Right lobe of liver (tissue), 6 donors: ENCODE measurements at regions not wholly inside any gene's neighbourhood (a gene's known extent, or its start where the extent isn't known, plus 50 kb on each side); places are given as distances from the start of the nearest gene placed in this dataset.

Experiments used
- ATAC-seq, 4 donors: fragments of 200-7000 bp; cut with Tn5 transposase; one replicate each; pipeline ENCODE4 v1.9.1; 2020; ENCODE audit warnings: mild to moderate bottlenecking in 4 of 4, moderate library complexity in 4 of 4
- DNase-seq, 3 donors: peaks; one replicate each; pipeline ENCODE4 v3.0.0-alpha.2; 2020
- H3K27ac ChIP-seq, 3 donors: fragments of 200-600 bp; one replicate each; pipeline ENCODE4 v1.8.0; 2022
- H3K27me3 ChIP-seq, 2 donors: fragments of 200-600 bp; one replicate each; pipeline ENCODE4 v1.8.0; 2022
- H3K36me3 ChIP-seq, 4 donors: fragments of 200-600 bp; sonication (generic) in 1 of 4; one replicate each; pipeline versions ENCODE4 v1.5.1 to v1.8.0; 2017 to 2022; ENCODE audit warnings: control low read depth in 1 of 4
- H3K4me1 ChIP-seq, 4 donors: fragments of 200-600 bp; sonication (generic) in 1 of 4; one replicate each; pipeline versions ENCODE4 v1.5.1 to v1.8.0; 2017 to 2022; ENCODE audit warnings: control low read depth in 1 of 4
- H3K4me3 ChIP-seq, 3 donors: fragments of 200-600 bp; one replicate each; pipeline ENCODE4 v1.8.0; 2022
- H3K9me3 ChIP-seq, 4 donors: fragments of 200-600 bp; sonication (generic) in 1 of 4; one replicate each; pipeline versions ENCODE4 v1.5.1 to v1.8.0; 2017 to 2022; ENCODE audit warnings: control low read depth in 1 of 4
- POLR2A ChIP-seq: fragments of 450-650 bp; IDR thresholded peaks from one replicate; pipeline ENCODE4 v1.6.1; 2017; ENCODE audit warnings: antibody characterized with exemption, mild to moderate bottlenecking
- WGBS: methylation state at CpG from one replicate; pipeline ENCODE4 v1.1.6; 2018; ENCODE audit warnings: low coverage, low lambda C conversion rate; ENCODE audit not compliant: insufficient coverage; ENCODE audit errors: missing lambda C conversion rate; 5-methylcytosine and 5-hydroxymethylcytosine counted together
- intact Hi-C, 2 donors: fragments of 100-400 bp; cut with DNase I; formaldehyde crosslinking; loops; one replicate each; pipeline versions ENCODE4 v1.11.2 to v1.14.1; 2022
- TF ChIP-seq, protein P1 (sequence below), 4 donors: fragments of 200-600 bp in 3 of 4; fragments of 450-650 bp in 1 of 4; IDR thresholded peaks; one replicate each; pipeline versions ENCODE4 v1.5.1 to v1.8.0; 2016 to 2022; ENCODE audit warnings: antibody characterized with exemption in 4 of 4, mild to moderate bottlenecking in 2 of 4
- donor health status: DM: no; HTN: yes; CAD: no.
- donor health status: DM: no; HTN: no; CAD: no.
- donor health status: DM: no; HTN: no; CAD: no.
- donor health status: DM: no; HTN: yes; CAD: no.
- donor health status: DM: no; HTN: yes; CAD: no.

DNA sequence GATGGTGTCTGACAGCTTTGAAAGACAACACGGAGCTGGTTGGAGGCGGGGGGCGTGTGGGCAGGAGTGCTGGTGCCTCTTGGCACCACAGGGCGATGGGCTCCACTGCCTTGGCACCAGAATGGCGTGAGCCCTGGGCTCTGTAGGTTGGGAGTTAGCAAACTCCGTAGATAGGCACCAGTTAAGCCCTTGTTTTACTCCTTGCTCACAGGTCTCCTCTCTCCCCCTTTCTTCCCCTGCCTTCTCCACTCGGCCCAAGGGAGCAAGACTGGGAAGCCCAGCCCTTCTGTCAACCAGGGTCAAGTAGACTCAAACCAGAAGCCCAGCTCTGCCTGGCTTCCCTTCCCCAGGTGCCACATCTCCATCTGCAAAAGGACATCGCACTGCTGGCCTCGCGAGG lies 281.7 kb upstream of the ID2 start:
- H3K4me1 ChIP-seq: peaks cover 0 to 16% (median 3%) of the 10 kb centered on the region in 4 donors
- H3K27me3 ChIP-seq: no peaks in the 10 kb centered on the region
- no peaks in the 10 kb centered on the region for H3K36me3 ChIP-seq
- DNase-seq (no peak), ATAC-seq (no peak)
- no peaks in the 10 kb centered on the region for H3K9me3 ChIP-seq
- intact Hi-C loops: no loop called here
- WGBS: 80% methylated on average over 5 of the region's 10 CpGs
- no peak overlapping the region for H3K27ac ChIP-seq
- TF ChIP-seq, protein P1, sequence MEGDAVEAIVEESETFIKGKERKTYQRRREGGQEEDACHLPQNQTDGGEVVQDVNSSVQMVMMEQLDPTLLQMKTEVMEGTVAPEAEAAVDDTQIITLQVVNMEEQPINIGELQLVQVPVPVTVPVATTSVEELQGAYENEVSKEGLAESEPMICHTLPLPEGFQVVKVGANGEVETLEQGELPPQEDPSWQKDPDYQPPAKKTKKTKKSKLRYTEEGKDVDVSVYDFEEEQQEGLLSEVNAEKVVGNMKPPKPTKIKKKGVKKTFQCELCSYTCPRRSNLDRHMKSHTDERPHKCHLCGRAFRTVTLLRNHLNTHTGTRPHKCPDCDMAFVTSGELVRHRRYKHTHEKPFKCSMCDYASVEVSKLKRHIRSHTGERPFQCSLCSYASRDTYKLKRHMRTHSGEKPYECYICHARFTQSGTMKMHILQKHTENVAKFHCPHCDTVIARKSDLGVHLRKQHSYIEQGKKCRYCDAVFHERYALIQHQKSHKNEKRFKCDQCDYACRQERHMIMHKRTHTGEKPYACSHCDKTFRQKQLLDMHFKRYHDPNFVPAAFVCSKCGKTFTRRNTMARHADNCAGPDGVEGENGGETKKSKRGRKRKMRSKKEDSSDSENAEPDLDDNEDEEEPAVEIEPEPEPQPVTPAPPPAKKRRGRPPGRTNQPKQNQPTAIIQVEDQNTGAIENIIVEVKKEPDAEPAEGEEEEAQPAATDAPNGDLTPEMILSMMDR (IDR thresholded peaks at IDR 0.05): no peak
- TF ChIP-seq POLR2A: no peak
- H3K4me3 ChIP-seq: no peak overlapping the region

DNA sequence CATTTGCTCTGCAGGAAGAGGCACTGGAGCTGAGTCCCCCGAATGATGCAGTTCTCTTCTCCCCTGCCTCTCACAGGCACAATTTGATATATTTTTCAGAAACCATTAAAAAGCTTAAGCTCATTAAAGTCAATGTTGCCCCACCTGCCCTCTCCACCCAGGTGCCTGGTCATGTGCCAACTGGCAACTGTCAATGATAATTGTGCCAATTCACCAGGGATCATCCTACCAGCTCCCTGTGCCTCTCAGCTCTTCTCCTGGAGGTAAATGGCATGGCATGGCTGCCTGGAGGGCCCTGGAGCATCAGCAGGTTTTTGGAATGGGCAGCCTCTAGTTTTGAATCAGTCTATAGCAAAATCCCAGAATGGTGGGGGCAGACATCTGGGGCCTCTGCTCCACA lies 279.6 kb upstream of the ID2 start:
- H3K4me1 ChIP-seq: peaks cover 0 to 16% (median 3%) of the 10 kb centered on the region in 4 donors
- peak; percentile 70 to 77 (median 76) for ATAC-seq
- WGBS: no CpG with 5 or more reads among the region's 1 CpG
- H3K27me3 ChIP-seq: no peaks in the 10 kb centered on the region
- no peaks in the 10 kb centered on the region for H3K9me3 ChIP-seq
- intact Hi-C loops: no loop called here
- no peak overlapping the region for H3K4me3 ChIP-seq
- H3K27ac ChIP-seq: no peak overlapping the region
- no peaks in the 10 kb centered on the region for H3K36me3 ChIP-seq
- no peak for TF ChIP-seq POLR2A
- TF ChIP-seq, protein P1 (IDR thresholded peaks at IDR 0.05): no peak
- DNase-seq: peak in 2 of 3 donors; percentile 52 to 77

DNA sequence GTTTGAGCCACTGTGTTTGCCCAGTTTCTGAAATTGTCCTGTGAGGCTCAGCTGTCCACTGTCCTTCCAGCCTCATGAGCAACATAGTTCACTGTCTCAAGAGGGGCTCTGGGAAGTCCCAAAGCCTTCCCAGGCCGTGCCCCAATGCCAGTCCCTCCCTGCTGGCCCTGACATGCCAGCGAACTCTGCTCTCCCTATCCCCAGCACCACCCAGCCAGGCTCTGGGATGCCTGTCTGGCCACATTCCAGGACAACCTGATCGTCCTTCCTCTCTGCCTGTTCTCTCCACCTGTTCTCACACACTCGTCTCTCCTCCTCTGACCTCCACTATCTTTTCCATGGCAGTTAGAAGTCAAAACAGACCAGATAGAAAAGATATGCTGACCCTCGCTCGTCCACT lies 278.0 kb upstream of the ID2 start:
- peak; percentile 83 to 91 (median 88) for ATAC-seq
- Histone ChIP-seq H3K4me1 (peaks cover 0 to 16% (median 3%) of the 10 kb centered on the region in 4 donors), H3K9me3 (no peaks in the 10 kb centered on the region), H3K27me3 (no peaks in the 10 kb centered on the region), H3K36me3 (no peaks in the 10 kb centered on the region), H3K27ac (no peak overlapping the region), H3K4me3 (no peak overlapping the region)
- intact Hi-C loops: no loop called here
- 20% methylated on average over 4 of the region's 6 CpGs for WGBS
- peak; percentile 70 to 76 (median 76) for DNase-seq
- TF ChIP-seq POLR2A: no peak
- TF ChIP-seq, protein P1 (IDR thresholded peaks at IDR 0.05): no peak

DNA sequence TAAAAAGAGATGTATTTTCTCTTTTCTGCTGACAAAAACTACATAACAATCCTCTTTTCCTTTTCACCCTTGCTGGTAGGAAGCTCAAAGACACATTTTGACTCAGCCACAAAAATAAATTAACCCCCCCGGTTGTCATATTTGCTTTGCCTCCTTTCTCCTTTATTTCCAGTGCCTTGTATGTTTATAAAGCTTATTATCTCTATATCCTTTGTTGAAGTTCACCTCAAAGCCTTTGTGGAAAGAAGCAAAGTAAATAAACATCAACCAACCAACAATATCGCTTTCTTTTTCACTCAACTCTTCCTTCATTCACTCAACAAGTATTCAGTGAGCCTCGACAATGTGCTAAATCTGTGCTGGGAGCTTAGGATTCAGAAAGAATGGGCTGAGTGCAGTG lies 276.5 kb upstream of the ID2 start:
- 92% methylated on average over 3 of the region's 3 CpGs for WGBS
- TF ChIP-seq, protein P1 (IDR thresholded peaks at IDR 0.05): no peak
- TF ChIP-seq POLR2A: no peak
- peaks cover 0 to 29% (median 9%) of the 10 kb centered on the region in 4 donors for H3K4me1 ChIP-seq
- no peak for ATAC-seq
- H3K27ac ChIP-seq: no peak overlapping the region
- no peak for DNase-seq
- H3K36me3 ChIP-seq: no peaks in the 10 kb centered on the region
- intact Hi-C loops: no loop called here
- H3K27me3 ChIP-seq: no peaks in the 10 kb centered on the region
- H3K9me3 ChIP-seq: no peaks in the 10 kb centered on the region
- H3K4me3 ChIP-seq: no peak overlapping the region

DNA sequence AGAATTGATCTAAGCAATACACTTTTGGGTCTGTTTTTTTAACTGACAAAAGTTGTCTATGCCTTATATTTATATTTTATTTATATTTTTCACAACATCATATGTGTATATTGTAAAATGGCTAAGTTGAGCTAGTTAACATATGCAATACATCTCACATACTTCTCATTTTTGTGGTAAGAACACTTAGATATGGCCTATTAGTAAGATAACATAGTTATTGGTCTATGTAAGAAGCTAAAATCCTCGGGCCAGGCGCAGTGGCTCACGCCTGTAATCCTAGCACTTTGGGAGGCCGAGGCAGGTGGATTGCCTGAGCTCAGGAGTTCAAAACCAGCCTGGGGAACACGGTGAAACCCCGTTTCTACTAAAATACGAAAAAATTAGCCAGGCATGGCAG lies 275.6 kb upstream of the ID2 start:
- intact Hi-C loops: no loop called here
- no peak for DNase-seq

More for the DNA sequence above, 275.6 kb upstream of the ID2 start:
- Histone ChIP-seq H3K4me1 (peaks cover 0 to 31% (median 13%) of the 10 kb centered on the region in 4 donors), H3K4me3 (no peak overlapping the region), H3K9me3 (no peaks in the 10 kb centered on the region), H3K27me3 (no peaks in the 10 kb centered on the region), H3K36me3 (no peaks in the 10 kb centered on the region), H3K27ac (no peak overlapping the region)
- ATAC-seq: no peak
- TF ChIP-seq, protein P1 (IDR thresholded peaks at IDR 0.05): no peak
- no peak for TF ChIP-seq POLR2A
- WGBS: 97% methylated on average over 7 of the region's 7 CpGs
